Tibial nerve (tissue), 3 donors: ENCODE measurements at regions not wholly inside any gene's neighbourhood (a gene's known extent, or its start where the extent isn't known, plus 50 kb on each side); places are given as distances from the start of the nearest gene placed in this dataset.

Experiments
- POLR2A ChIP-seq, 2 donors: fragments of 450-650 bp; IDR thresholded peaks; one replicate each; pipeline ENCODE4 v1.6.1; 2017; ENCODE audit warnings: antibody characterized with exemption in 2 of 2, mild to moderate bottlenecking in 2 of 2, moderate library complexity in 2 of 2
- TF ChIP-seq, protein P1 (sequence below), 5 experiments: fragments of 200-600 bp in 3 of 5; fragments of 450-650 bp in 2 of 5; sonication (generic) in 3 of 5; IDR thresholded peaks; one replicate each; pipeline ENCODE4 v1.5.1; 2016 to 2019; ENCODE audit warnings: antibody characterized with exemption in 5 of 5, mild to moderate bottlenecking in 3 of 5, moderate library complexity in 2 of 5

DNA sequence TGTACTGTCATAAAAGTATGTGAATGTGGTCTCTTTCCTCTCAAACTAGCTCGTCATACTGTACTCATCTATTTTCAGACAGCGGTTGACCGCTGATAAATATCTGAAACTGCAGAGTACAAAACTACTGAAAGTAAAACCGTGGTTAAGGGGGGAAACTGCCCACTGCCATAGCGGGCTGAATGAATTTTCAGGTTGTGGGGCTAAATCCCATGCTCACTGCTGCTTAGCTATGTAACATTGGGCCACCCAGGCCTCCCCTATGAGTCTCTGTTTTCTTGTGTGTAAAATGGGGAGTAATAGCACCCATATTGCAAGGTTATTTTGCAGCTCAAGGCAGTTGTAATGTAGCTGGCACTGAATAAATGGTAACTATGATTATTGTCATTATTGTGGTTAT lies 82.3 kb downstream of the MSX2 start:
- TF ChIP-seq, protein P1, sequence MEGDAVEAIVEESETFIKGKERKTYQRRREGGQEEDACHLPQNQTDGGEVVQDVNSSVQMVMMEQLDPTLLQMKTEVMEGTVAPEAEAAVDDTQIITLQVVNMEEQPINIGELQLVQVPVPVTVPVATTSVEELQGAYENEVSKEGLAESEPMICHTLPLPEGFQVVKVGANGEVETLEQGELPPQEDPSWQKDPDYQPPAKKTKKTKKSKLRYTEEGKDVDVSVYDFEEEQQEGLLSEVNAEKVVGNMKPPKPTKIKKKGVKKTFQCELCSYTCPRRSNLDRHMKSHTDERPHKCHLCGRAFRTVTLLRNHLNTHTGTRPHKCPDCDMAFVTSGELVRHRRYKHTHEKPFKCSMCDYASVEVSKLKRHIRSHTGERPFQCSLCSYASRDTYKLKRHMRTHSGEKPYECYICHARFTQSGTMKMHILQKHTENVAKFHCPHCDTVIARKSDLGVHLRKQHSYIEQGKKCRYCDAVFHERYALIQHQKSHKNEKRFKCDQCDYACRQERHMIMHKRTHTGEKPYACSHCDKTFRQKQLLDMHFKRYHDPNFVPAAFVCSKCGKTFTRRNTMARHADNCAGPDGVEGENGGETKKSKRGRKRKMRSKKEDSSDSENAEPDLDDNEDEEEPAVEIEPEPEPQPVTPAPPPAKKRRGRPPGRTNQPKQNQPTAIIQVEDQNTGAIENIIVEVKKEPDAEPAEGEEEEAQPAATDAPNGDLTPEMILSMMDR (IDR thresholded peaks at IDR 0.05): no peak
- no peak for TF ChIP-seq POLR2A (IDR thresholded peaks at IDR 0.05)
